Breast epithelium (tissue), 3 donors: ENCODE measurements at regions not wholly inside any gene's neighbourhood (a gene's known extent, or its start where the extent isn't known, plus 50 kb on each side); places are given as distances from the start of the nearest gene placed in this dataset.

Experiments used
- POLR2A ChIP-seq: fragments of 450-650 bp; IDR thresholded peaks from one replicate; pipeline ENCODE4 v1.6.1; 2016; ENCODE audit warnings: antibody characterized with exemption, mild to moderate bottlenecking, moderate library complexity
- POLR2AphosphoS5 ChIP-seq, 3 donors: sonication (generic); formaldehyde crosslinking; IDR thresholded peaks; one replicate each; pipeline ENCODE4 v1.6.1; 2017; ENCODE audit warnings: antibody characterized with exemption in 3 of 3
- TF ChIP-seq, protein P1 (sequence below), 3 donors: fragments of 450-650 bp; IDR thresholded peaks; one replicate each; pipeline ENCODE4 v1.5.1; 2016 to 2017; ENCODE audit warnings: antibody characterized with exemption in 3 of 3, mild to moderate bottlenecking in 3 of 3, moderate library complexity in 3 of 3

DNA sequence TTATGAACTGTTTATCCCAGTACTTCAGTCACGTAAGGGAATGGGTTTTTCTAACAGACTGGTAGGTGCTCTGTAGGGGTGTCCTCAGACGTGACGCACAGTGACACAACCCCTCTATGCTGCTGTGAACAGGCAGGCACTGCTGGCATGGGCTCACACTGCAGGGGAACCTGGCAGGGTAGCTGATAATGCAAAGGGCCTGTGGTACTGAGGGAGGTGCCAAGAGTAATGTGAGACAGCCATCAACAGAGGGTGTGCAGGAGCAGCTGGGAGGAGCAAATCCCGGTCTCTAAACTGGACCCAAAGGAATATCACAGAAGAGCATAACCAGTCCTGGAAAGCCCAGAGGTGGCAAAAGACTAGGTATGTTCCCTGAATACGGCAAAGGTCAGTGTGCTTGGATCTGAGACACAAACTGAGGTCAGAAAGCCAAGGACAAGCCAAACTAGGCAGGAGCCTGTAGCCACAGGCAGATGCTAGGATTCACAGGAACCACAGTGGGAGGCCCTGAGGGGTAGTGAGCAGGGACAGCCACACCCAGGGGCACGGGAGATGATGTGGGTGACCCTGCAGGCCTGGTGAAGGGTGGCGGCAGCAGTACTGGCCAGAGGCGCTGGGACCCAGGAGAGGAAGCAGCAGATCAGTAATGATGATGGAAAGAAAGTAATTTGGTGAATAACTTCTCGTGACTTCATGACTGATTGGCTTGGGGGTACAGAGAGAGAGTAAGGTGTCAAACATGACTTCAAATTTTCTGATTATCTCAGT lies 248.1 kb upstream of the CHRNA7 start:
- TF ChIP-seq POLR2AphosphoS5 (IDR thresholded peaks at IDR 0.05) (no peak), POLR2A (no peak)
- TF ChIP-seq, protein P1, sequence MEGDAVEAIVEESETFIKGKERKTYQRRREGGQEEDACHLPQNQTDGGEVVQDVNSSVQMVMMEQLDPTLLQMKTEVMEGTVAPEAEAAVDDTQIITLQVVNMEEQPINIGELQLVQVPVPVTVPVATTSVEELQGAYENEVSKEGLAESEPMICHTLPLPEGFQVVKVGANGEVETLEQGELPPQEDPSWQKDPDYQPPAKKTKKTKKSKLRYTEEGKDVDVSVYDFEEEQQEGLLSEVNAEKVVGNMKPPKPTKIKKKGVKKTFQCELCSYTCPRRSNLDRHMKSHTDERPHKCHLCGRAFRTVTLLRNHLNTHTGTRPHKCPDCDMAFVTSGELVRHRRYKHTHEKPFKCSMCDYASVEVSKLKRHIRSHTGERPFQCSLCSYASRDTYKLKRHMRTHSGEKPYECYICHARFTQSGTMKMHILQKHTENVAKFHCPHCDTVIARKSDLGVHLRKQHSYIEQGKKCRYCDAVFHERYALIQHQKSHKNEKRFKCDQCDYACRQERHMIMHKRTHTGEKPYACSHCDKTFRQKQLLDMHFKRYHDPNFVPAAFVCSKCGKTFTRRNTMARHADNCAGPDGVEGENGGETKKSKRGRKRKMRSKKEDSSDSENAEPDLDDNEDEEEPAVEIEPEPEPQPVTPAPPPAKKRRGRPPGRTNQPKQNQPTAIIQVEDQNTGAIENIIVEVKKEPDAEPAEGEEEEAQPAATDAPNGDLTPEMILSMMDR (IDR thresholded peaks at IDR 0.05): no peak
